ENCODE measurements at regions not wholly inside any gene's neighbourhood (a gene's known extent, or its start where the extent isn't known, plus 50 kb on each side); places are given as distances from the start of the nearest gene placed in this dataset.

DNA sequence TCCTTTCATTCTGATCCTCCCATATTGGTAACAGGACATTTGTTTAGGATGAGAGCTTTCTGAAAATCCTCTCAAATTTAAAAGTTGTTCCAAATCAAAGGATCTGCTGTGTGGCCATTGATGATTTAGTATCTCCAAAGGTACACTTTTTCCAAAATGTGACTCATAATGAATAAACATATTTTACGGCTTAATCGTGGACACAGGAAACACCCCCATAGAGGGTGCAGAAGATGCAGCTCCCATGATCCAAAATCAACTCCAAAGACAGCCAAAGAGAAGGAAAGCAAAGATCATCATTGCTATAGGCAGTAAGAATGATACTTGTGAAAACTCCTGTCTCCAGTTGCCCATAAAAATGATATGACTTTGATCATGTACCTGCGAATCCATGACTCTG, 239.7 kb downstream of the PIK3R1 start:
- no peak for DNase-seq

DNA sequence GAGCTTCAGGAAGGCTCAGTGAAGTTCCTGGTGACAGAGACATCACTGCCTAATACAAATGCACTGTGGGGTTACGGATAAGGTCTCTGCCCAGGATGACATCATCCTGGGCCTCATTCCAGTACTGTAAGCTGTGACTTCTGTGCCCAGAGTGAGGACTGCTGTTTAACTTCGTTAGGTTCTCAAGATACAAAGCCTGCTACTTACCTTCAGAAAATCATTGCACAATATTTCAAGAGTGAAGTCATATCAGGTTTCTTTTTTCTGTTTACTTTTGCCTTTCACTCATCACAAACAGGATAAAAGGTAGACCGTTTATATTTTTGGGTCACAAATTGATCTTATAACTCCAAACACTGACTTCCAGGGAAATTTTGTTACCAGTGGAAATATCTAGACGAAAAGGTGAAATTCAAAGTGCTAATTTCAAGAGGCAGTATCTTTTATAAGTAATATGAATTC, 241.2 kb downstream of the PIK3R1 start:
- DNase-seq: no peak

DNA sequence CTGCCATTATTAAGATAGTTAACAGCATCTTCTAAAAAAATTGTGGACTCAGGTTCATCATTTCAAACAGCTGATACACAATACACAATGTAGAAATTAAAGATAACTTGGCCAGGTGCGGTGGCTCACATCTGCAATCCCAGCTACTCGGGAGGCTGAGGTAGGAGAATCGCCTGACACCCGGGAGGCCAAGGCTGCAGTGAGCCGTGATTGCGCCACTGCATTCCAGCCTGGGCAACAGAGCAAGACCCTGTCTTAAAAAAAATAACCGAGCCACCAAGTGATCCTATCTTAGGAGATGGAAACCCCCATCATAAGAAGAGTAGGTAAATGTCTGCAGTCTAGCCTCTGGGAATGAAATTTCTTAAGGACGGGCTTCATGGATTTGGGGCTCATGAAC, 241.7 kb downstream of the PIK3R1 start:
- no peak for DNase-seq

DNA sequence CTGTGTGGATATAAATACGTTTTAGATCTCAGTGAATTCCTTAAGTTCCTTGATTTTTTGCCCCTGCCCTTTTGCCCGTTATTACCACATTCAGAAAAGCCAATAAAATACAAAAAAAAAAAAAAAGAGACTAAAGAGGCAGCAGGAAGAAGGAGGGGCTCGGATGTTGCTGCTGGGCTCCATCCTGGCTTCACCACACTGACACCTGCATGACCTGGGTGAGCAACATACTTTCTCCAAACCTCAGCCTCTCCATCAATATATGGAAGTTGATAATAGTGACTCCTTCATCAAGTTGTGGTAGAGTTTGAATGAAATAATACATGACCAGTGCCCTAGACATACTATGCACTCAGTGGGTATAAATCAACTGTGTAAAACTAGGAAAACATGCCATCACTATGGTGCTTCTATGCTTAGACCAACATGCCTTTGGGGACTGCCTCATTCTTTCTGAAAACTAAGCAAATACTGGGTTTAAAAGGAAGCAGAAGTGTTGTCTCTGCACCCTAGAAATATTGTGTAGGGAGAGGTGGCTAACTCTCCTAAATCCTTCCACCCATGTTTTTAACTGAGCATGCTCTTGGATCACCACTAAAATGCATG, 243.0 kb downstream of the PIK3R1 start:
- no peak for DNase-seq

- DNase-seq: peak; percentile 14
These were observed 243.7 kb downstream of the PIK3R1 start for GRCh38 chr5:68459093-68459809.

GRCh38 chr5:68459810-68460139, 244.2 kb downstream of the PIK3R1 start:
- DNase-seq: no peak

DNA sequence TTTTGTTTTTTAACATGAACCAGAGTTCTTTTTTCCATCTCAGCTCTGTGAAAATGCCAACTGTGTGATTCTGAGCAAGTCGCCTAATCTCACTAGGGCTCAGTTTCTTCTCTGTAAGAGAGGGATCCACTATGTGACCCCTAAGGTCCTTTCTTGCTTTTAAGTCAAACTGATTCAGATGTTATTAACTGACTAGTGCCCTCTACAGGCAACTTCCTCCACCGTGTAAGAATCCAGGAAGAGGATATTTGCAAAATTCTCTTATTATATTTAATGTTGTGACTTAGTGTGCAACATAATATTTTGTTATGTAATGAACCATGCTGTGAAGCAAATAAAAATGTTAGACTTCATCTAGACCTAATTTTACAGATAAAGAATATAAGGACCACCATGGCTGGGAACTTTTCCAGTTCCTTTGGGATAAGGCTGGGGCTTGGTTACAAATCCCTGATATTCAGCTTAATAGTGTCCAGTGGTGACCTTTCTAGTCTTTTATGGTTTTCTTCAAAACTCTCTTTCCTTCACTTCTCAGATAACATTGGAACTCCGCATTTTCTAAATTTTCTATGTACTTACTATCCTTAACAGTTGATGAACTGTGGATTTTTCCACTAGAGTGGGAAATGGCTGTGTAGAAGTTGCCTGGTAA, 244.7 kb downstream of the PIK3R1 start:
- no peak for DNase-seq

DNA sequence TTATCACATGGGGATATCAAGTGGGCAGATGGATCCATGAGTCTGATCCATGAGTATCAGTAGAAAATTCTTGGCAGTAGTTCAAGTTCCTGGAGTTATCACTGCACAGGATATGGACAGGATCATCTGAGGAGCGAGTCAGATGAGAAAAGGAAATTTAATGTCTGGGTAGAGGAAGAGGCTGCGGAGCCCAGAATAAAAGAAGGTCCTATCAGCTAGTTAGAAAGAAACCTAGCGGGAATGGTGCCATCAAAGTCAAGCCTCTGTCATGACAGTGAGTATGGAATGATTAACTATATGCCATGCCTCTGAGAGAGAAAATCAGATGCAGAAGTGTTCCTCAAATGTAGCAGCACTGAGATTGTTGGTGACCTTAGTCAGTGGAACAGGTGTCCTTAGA, 248.1 kb downstream of the PIK3R1 start:
- DNase-seq: no peak

DNA sequence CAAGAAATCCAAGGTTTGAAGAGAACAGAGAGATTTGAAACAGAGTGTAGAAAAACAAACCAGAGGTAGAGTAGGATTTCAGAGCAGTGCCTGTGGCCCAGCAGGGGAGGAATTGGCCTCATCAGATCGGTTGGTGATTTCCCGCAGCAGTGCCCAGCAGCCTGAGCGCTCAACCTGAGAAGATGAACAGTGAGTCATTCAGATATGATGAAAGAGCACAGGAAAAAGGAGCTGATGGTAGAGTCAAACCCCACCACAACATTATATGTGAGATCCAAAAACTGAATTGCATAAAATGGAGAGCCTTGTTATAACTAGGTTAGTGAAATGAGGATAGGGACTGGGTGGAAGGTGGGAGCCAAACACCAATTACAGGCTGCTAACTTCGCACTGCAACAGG, 248.9 kb downstream of the PIK3R1 start:
- DNase-seq: no peak

DNA sequence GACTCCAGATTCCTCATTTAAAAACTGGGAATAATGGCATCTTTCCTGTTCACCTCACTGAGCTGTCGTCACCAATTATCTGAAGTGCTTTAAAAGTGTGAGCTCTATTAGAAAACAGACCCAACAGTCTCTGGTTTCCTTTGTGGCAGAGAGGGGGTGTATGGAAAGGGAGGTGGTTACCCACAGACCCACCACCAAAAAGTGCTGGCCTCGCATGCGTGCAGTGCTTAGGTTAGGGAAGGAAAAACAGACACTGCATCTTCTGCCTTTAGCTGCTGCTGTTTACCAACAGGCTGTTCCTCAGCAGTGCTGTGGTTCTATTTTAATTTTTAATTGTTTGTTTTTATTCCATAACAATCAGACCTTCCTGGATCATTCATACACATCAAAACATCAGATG, 249.6 kb downstream of the PIK3R1 start:
- DNase-seq: no peak

DNA sequence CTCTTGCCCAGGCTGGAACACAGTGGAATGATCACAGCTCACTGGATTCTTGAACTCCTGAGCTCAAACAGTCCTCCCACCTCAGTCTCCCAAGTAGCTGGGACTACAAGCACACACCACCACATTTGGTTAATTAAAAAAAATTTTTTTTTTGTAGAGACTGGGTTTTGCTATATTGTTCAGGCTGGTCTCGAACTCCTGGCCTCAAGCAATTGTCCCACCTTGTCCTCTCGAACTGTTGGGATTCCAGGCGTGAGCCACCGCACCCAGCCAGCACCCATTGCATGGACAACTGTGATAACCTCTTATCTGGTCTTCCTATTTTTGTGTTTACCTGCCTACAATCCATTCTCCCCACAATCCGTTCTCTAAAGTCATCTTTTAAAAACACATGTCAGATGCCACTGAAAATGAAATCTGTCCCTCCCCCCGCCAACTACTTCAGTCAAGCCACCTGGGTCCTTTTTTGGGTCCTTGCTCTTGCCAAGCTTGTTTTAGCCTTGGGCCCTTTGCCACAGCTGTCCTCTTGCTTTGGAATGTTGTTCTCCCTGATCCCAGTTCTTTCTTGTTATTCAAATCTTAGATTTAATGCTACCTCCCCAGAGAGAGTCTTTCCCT, 250.5 kb downstream of the PIK3R1 start:
- DNase-seq: no peak

GRCh38 chr5:68467208-68467607, 251.7 kb downstream of the PIK3R1 start:
- DNase-seq: no peak

GRCh38 chr5:68467794-68468193, 252.2 kb downstream of the PIK3R1 start:
- DNase-seq: no peak

- no peak for DNase-seq
These were observed 252.8 kb downstream of the PIK3R1 start for GRCh38 chr5:68468322-68468721.

GRCh38 chr5:68475476-68475983, 260.0 kb downstream of the PIK3R1 start:
- DNase-seq: no peak

DNA sequence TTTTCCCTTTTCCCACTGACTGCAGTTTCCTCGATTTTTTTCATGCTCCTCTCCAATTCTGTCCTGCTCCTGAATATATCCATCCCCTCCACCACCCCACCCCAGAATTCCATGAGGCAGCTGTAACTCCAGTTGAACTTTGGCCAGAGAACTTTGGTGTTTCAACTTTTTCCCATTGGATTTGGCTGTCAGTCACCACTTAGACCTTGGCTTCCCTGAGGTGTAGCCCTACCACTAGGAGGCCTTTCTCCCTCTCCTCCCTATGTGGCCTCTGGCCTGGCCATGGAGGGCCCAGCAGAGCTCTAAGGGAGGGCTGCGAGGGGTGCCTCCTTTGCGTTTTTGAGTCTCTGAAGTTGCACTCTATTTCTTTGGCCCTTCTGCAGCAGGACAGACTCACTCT, 261.3 kb downstream of the PIK3R1 start:
- DNase-seq: no peak

DNA sequence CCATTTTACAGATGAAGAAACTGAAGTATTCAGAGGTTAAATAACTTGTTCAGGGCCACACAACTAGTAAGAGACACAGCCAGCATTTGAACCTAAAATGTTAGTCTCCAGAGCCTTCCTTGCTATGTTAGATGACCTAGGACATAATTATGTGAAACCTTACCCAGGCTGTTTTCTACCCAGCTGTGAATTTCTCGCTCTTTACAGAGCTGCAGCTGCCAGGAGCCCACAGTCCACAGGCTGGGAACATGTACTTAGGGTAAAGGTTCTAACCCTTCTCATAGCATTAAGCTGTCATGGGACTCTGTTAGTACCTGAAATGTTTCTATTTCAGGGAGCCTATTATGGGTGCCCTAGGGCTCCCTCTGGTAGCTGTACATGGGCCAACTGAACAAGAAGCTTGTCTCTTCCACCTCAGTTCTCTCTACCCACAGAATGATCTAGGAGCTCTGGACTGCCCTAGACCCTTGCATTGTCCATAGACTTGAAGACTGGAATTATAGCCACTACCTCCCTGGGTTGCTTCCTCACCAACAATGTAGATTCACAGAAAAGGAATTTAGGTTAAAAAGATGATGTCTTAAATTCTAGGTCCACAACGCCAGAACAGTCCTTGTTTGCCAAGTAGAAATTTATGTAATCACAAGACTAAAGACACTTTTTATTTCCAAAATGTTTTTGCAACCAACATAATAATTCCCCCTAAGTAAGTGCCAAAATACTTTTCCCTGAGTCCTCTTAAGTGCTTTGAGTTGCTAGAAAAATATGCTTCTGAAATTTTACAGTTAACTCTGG, 262.9 kb downstream of the PIK3R1 start:
- DNase-seq: no peak

- no peak for DNase-seq
These were observed 264.0 kb downstream of the PIK3R1 start for GRCh38 chr5:68479524-68479923.

- no peak for DNase-seq
These were observed 264.9 kb downstream of the PIK3R1 start for GRCh38 chr5:68480335-68480940.

DNA sequence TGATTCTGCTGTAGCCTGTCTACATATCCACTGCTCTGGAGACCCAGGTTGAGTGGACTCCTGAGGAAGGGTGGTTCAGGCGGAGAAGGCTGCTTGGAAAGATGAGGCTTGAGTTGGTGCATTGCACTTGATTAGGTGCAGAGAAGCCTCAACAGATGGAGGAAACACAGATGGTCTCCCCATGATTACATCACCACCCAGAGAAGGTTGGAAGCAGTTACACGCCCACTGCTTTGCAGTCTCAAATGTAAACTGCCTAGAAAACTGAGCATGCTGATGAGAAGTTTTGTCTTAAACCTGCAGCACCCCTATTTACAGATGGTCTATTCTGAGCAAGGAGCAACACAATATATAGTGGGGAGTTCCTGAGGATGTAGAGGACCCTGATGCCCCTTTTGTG, 266.6 kb downstream of the PIK3R1 start:
- DNase-seq: peak; percentile 48

DNA sequence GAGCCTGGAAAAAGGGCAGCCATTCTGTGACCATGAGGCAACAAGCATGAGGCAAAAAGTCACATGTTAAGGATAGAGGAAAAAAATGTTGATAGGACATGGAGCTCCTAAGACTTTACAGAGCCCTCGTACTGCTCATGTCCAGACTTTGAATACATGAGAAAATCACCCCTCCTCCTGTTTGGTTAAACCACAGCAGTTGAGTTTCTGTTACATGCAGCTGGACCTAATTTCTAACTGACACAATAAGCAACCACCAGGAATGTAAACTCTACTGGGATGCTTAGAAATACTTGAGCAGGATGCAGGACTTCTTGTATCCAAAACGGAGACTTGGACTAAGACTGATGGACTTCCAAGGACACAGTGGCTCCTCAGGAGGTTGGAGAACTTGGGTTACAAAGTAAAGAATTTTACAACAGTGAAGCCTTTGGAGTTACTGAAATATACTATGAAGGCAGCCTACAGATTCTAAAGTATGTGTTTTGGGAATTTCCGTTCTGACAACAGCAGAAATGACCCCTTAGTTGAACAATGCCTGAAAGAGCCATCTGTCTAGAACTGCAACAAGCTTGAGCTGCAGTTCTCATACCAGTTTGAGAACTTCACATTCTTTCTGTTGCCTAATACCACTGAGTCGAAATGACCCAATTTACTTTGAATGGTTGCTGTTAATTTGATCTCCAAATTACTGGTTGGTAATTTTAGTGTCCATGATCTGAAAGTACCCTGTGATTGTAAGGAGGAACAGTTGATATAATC, 268.9 kb downstream of the PIK3R1 start:
- DNase-seq: no peak

GRCh38 chr5:68489556-68489955, 274.0 kb downstream of the PIK3R1 start:
- DNase-seq: no peak
